HEK293 (cell line): ENCODE measurements at regions not wholly inside any gene's neighbourhood (a gene's known extent, or its start where the extent isn't known, plus 50 kb on each side); places are given as distances from the start of the nearest gene placed in this dataset.

Experiments
- CTCF ChIA-PET: fragments of 350-600 bp; formaldehyde crosslinking; extraction: SDS; loops from one replicate; lab custom pipeline; 2021; ENCODE audit warnings: antibody characterized with exemption; lab: Yijun Ruan, JAX
- POLR2A ChIA-PET: fragments of 300-600 bp; formaldehyde crosslinking; extraction: SDS; loops from one replicate; lab custom pipeline; 2020; ENCODE audit warnings: antibody characterized with exemption, inconsistent platforms; lab: Yijun Ruan, JAX
- H3K27ac ChIP-seq: fragments of 200-500 bp; sonication (Bioruptor generic); 2 replicates; pipeline ENCODE4 v1.5.1; 2014; ENCODE audit warnings: low read depth, low read length, control low read depth, inconsistent platforms; ENCODE audit errors: extremely low read depth
- H3K36me3 ChIP-seq, 2 experiments: fragments of 200-500 bp in 1 of 2; sonication (Bioruptor generic) in 1 of 2; 1 replicate in 1 of 2; 2 replicates in 1 of 2; pipeline ENCODE4 v1.5.1; 2014 to 2017; ENCODE audit warnings: inconsistent platforms in 2 of 2, low read length in 2 of 2; ENCODE audit not compliant: control insufficient read depth in 2 of 2, insufficient read depth in 1 of 2
- H3K4me1 ChIP-seq: fragments of 200-500 bp; sonication (Bioruptor generic); 2 replicates; pipeline ENCODE4 v1.5.1; 2014; ENCODE audit warnings: mild to moderate bottlenecking, low read length, inconsistent platforms; ENCODE audit not compliant: control insufficient read depth, insufficient read depth
- H3K4me3 ChIP-seq: 2 replicates; pipeline ENCODE4 v1.5.1; 2011; ENCODE audit warnings: low read depth, mild to moderate bottlenecking, control low read depth, low read length, moderate library complexity
- H3K9me3 ChIP-seq: fragments of 200-500 bp; sonication (Bioruptor generic); 2 replicates; pipeline ENCODE4 v1.5.1; 2014; ENCODE audit warnings: low read depth, low read length, inconsistent platforms; ENCODE audit not compliant: control insufficient read depth, insufficient read depth
- EGR2 ChIP-seq: fragments of 450-650 bp; formaldehyde crosslinking; IDR thresholded peaks from 2 replicates; pipeline ENCODE4 v1.5.1; 2016; ENCODE audit warnings: low read depth, missing biosample characterization, missing genetic modification characterization
- KLF10 ChIP-seq: fragments of 450-650 bp; IDR thresholded peaks from 2 replicates; pipeline ENCODE4 v1.5.1; 2018; ENCODE audit warnings: missing biosample characterization, mild to moderate bottlenecking, missing genetic modification characterization
- KLF9 ChIP-seq: fragments of 450-650 bp; formaldehyde crosslinking; IDR thresholded peaks from 2 replicates; pipeline ENCODE4 v1.5.1; 2016; ENCODE audit warnings: missing biosample characterization, missing genetic modification characterization, low read depth
- MEIS1 ChIP-seq: sonication (generic); formaldehyde crosslinking; IDR thresholded peaks from 2 replicates; pipeline ENCODE4 v1.8.1; 2022; ENCODE audit warnings: missing genetic modification reagents, mild to moderate bottlenecking, borderline replicate concordance
- SP3 ChIP-seq: fragments of 450-650 bp; formaldehyde crosslinking; IDR thresholded peaks from 2 replicates; pipeline ENCODE4 v1.5.1; 2016; ENCODE audit warnings: missing biosample characterization, missing genetic modification characterization
- ZBTB17 ChIP-seq: fragments of 450-650 bp; formaldehyde crosslinking; IDR thresholded peaks from 2 replicates; pipeline ENCODE4 v1.5.1; 2016; ENCODE audit warnings: missing biosample characterization, missing genetic modification characterization
- ZBTB21 ChIP-seq: fragments of 450-650 bp; formaldehyde crosslinking; IDR thresholded peaks from 2 replicates; pipeline ENCODE4 v1.5.1; 2017; ENCODE audit warnings: missing biosample characterization, missing genetic modification characterization
- ZNF112 ChIP-seq: fragments of 450-650 bp; formaldehyde crosslinking; IDR thresholded peaks from 2 replicates; pipeline ENCODE4 v1.5.0; 2017; ENCODE audit warnings: missing biosample characterization, missing genetic modification characterization
- ZNF114 ChIP-seq: fragments of 450-650 bp; formaldehyde crosslinking; IDR thresholded peaks from 2 replicates; pipeline ENCODE4 v1.5.0; 2017; ENCODE audit warnings: missing biosample characterization, missing genetic modification characterization
- ZNF23 ChIP-seq: fragments of 450-650 bp; formaldehyde crosslinking; IDR thresholded peaks from 2 replicates; pipeline ENCODE4 v1.5.1; 2016; ENCODE audit warnings: missing biosample characterization, missing genetic modification characterization, borderline replicate concordance
- ZNF266 ChIP-seq: fragments of 450-650 bp; formaldehyde crosslinking; IDR thresholded peaks from 2 replicates; pipeline ENCODE4 v1.5.1; 2016; ENCODE audit warnings: missing biosample characterization, missing genetic modification characterization, low read depth
- ZNF302 ChIP-seq: fragments of 450-650 bp; formaldehyde crosslinking; IDR thresholded peaks from 2 replicates; pipeline ENCODE4 v1.5.1; 2016; ENCODE audit warnings: missing biosample characterization, missing genetic modification characterization, low read depth
- ZNF311 ChIP-seq: fragments of 450-650 bp; formaldehyde crosslinking; IDR thresholded peaks from 2 replicates; pipeline ENCODE4 v1.5.1; 2017; ENCODE audit warnings: missing biosample characterization, missing genetic modification characterization, borderline replicate concordance
- ZNF341 ChIP-seq: fragments of 450-650 bp; formaldehyde crosslinking; IDR thresholded peaks from 2 replicates; pipeline ENCODE4; 2016; ENCODE audit warnings: low read depth, missing biosample characterization, missing genetic modification characterization
- ZNF433 ChIP-seq: fragments of 450-650 bp; formaldehyde crosslinking; IDR thresholded peaks from 2 replicates; pipeline ENCODE4 v1.5.1; 2016; ENCODE audit warnings: missing biosample characterization, missing genetic modification characterization, low read depth
- ZNF585B ChIP-seq: fragments of 450-650 bp; formaldehyde crosslinking; IDR thresholded peaks from 2 replicates; pipeline ENCODE4 v1.5.1; 2016; ENCODE audit warnings: missing biosample characterization, missing genetic modification characterization
- ZNF623 ChIP-seq: fragments of 450-650 bp; formaldehyde crosslinking; IDR thresholded peaks from 2 replicates; pipeline ENCODE4 v1.5.1; 2016; ENCODE audit warnings: missing biosample characterization, missing genetic modification characterization
- ZNF660 ChIP-seq: fragments of 450-650 bp; IDR thresholded peaks from 2 replicates; pipeline ENCODE4 v1.5.1; 2018; ENCODE audit warnings: missing biosample characterization, mild to moderate bottlenecking, missing genetic modification characterization
- ZSCAN23 ChIP-seq: fragments of 450-650 bp; formaldehyde crosslinking; IDR thresholded peaks from 2 replicates; pipeline ENCODE4 v1.5.1; 2016; ENCODE audit warnings: missing biosample characterization, missing genetic modification characterization
- TF ChIP-seq, protein P1 (sequence below): fragments of 450-650 bp; formaldehyde crosslinking; IDR thresholded peaks from 2 replicates; pipeline ENCODE4 v1.5.1; 2016; ENCODE audit warnings: missing biosample characterization, missing genetic modification characterization
- TF ChIP-seq, protein P2 (sequence below): fragments of 450-650 bp; formaldehyde crosslinking; IDR thresholded peaks from 2 replicates; pipeline ENCODE4 v1.5.1; 2016; ENCODE audit warnings: missing biosample characterization, missing genetic modification characterization, low read depth
- TF ChIP-seq, protein P3 (sequence below): fragments of 450-650 bp; formaldehyde crosslinking; IDR thresholded peaks from 2 replicates; pipeline ENCODE4 v1.5.1; 2016; ENCODE audit warnings: missing biosample characterization, missing genetic modification characterization
- TF ChIP-seq, protein P4 (sequence below): fragments of 450-650 bp; formaldehyde crosslinking; IDR thresholded peaks from 2 replicates; pipeline ENCODE4; 2016; ENCODE audit warnings: missing biosample characterization, missing genetic modification characterization
- TF ChIP-seq, protein P5 (sequence below): fragments of 450-650 bp; formaldehyde crosslinking; conservative IDR thresholded peaks from 2 replicates; pipeline ENCODE4 v1.5.1; 2016; ENCODE audit warnings: low read depth, missing biosample characterization, missing genetic modification characterization

DNA sequence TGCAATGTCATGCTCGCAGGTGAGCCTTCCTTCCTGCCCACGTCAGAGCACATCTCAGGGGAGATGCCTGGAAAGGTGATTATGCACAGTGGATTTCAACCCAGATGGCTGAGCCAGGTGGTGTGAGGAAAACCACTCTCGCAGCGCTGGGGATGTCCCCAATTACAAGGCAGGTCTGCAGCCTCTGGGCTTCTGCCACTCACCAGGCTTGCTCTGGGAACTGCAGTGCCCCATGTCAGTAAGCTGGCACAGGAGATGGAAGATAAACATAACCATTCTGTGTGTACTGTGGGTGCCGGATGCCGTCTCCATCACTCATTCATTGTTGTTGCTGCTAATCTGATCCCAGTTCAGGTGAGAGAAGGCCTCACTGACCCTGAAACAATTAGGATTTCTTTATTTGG lies 222.9 kb upstream of the PITRM1 start:
- CTCF ChIA-PET = interaction anchor here (1.1 kb wide), 1 partner anchor 155 kb away, joined by 4 read pairs; no protein-coding TSS in a partner anchor
- POLR2A ChIA-PET = interaction anchor here (0.9 kb wide), 1 partner anchor 101 kb away, joined by 3 read pairs; no protein-coding TSS in a partner anchor

DNA sequence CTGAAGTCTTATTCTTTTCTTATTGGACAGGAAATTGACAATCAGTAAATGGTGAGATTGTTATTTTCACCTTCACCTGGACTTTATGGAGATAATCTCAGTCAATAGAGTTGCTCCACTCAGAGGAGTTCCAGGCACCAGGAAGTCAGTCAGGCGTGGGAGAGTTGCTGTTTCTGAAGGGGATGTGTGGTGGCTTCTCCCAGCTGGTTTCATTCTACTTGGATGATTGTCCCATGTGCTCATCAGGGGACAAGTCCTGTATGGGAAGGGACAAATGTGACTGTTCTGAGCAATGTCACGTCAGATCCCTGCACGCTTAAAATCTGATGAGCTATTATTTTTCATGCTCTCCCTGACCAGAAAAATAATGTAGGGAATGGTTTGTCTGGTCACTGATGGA lies 222.5 kb upstream of the PITRM1 start:
- CTCF ChIA-PET = interaction anchor here (1.1 kb wide), 1 partner anchor 155 kb away, joined by 4 read pairs; no protein-coding TSS in a partner anchor
- Histone ChIP-seq H3K36me3 (no peaks in the 10 kb centered on the region), H3K27ac (no peak overlapping the region), H3K4me3 (no peak overlapping the region), H3K9me3 (no peaks in the 10 kb centered on the region), H3K4me1 (no peaks in the 10 kb centered on the region)
- POLR2A ChIA-PET = no interaction called here
- TF ChIP-seq ZNF114 (tag by site-specific recombination) (no peak), ZNF266 (tag by site-specific recombination) (no peak), ZBTB17 (tag by site-specific recombination) (no peak), MEIS1 (CRISPR knock-in tag) (no peak), ZNF311 (tag by site-specific recombination) (no peak), ZNF660 (tag by site-specific recombination) (no peak), SP3 (tag by site-specific recombination) (no peak), ZBTB21 (no peak), ZNF23 (tag by site-specific recombination) (no peak), KLF10 (tag by site-specific recombination) (no peak), ZNF623 (tag by site-specific recombination) (no peak), KLF9 (tag by site-specific recombination) (no peak), EGR2 (no peak), ZNF433 (no peak)
- TF ChIP-seq, protein P1, sequence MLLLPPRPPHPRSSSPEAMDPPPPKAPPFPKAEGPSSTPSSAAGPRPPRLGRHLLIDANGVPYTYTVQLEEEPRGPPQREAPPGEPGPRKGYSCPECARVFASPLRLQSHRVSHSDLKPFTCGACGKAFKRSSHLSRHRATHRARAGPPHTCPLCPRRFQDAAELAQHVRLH (tag by site-specific recombination) = no peak

More for the DNA sequence above, 222.9 kb upstream of the PITRM1 start:
- Histone ChIP-seq H3K9me3 (no peaks in the 10 kb centered on the region), H3K36me3 (no peaks in the 10 kb centered on the region), H3K27ac (no peak overlapping the region), H3K4me3 (no peak overlapping the region), H3K4me1 (no peaks in the 10 kb centered on the region)
- no peak for TF ChIP-seq ZBTB17 (tag by site-specific recombination)
- TF ChIP-seq, protein P2, sequence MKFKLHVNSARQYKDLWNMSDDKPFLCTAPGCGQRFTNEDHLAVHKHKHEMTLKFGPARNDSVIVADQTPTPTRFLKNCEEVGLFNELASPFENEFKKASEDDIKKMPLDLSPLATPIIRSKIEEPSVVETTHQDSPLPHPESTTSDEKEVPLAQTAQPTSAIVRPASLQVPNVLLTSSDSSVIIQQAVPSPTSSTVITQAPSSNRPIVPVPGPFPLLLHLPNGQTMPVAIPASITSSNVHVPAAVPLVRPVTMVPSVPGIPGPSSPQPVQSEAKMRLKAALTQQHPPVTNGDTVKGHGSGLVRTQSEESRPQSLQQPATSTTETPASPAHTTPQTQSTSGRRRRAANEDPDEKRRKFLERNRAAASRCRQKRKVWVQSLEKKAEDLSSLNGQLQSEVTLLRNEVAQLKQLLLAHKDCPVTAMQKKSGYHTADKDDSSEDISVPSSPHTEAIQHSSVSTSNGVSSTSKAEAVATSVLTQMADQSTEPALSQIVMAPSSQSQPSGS = no peak

DNA sequence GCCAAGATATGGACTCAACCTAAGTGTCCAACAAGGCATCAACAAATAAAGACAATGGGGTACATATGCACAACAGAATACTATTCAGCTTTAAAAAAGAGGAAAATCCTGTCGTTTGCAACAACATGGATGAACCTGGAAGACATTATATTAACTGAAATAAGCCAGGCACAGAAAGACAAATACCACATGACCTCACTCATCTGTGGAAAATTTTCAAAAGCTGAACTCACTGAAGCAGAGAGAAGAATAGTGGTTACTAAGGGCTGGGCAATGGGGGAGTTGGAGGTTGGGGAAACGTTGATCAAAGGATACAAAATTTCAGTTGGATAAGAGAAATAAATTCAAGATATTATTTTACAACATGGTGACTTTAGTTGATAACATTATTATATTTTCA lies 221.4 kb upstream of the PITRM1 start:
- H3K4me1 ChIP-seq = no peaks in the 10 kb centered on the region
- H3K9me3 ChIP-seq = no peaks in the 10 kb centered on the region
- ChIA-PET POLR2A (no interaction called here), CTCF (no interaction called here)
- no peak overlapping the region for H3K27ac ChIP-seq
- no peaks in the 10 kb centered on the region for H3K36me3 ChIP-seq
- no peak overlapping the region for H3K4me3 ChIP-seq
- no peak for TF ChIP-seq ZNF341 (tag by site-specific recombination)
- TF ChIP-seq ZSCAN23 = no peak
- no peak for TF ChIP-seq ZNF302
- TF ChIP-seq, protein P3, sequence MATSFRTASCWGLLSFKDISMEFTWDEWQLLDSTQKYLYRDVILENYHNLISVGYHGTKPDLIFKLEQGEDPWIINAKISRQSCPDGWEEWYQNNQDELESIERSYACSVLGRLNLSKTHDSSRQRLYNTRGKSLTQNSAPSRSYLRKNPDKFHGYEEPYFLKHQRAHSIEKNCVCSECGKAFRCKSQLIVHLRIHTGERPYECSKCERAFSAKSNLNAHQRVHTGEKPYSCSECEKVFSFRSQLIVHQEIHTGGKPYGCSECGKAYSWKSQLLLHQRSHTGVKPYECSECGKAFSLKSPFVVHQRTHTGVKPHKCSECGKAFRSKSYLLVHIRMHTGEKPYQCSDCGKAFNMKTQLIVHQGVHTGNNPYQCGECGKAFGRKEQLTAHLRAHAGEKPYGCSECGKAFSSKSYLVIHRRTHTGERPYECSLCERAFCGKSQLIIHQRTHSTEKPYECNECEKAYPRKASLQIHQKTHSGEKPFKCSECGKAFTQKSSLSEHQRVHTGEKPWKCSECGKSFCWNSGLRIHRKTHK = no peak
- TF ChIP-seq ZNF112 = no peak
- TF ChIP-seq ZNF585B = no peak
- TF ChIP-seq, protein P4, sequence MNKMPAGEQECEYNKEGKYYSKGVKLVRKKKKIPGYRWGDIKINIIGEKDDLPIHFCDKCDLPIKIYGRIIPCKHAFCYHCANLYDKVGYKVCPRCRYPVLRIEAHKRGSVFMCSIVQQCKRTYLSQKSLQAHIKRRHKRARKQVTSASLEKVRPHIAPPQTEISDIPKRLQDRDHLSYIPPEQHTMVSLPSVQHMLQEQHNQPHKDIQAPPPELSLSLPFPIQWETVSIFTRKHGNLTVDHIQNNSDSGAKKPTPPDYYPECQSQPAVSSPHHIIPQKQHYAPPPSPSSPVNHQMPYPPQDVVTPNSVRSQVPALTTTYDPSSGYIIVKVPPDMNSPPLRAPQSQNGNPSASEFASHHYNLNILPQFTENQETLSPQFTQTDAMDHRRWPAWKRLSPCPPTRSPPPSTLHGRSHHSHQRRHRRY = no peak
- TF ChIP-seq, protein P5, sequence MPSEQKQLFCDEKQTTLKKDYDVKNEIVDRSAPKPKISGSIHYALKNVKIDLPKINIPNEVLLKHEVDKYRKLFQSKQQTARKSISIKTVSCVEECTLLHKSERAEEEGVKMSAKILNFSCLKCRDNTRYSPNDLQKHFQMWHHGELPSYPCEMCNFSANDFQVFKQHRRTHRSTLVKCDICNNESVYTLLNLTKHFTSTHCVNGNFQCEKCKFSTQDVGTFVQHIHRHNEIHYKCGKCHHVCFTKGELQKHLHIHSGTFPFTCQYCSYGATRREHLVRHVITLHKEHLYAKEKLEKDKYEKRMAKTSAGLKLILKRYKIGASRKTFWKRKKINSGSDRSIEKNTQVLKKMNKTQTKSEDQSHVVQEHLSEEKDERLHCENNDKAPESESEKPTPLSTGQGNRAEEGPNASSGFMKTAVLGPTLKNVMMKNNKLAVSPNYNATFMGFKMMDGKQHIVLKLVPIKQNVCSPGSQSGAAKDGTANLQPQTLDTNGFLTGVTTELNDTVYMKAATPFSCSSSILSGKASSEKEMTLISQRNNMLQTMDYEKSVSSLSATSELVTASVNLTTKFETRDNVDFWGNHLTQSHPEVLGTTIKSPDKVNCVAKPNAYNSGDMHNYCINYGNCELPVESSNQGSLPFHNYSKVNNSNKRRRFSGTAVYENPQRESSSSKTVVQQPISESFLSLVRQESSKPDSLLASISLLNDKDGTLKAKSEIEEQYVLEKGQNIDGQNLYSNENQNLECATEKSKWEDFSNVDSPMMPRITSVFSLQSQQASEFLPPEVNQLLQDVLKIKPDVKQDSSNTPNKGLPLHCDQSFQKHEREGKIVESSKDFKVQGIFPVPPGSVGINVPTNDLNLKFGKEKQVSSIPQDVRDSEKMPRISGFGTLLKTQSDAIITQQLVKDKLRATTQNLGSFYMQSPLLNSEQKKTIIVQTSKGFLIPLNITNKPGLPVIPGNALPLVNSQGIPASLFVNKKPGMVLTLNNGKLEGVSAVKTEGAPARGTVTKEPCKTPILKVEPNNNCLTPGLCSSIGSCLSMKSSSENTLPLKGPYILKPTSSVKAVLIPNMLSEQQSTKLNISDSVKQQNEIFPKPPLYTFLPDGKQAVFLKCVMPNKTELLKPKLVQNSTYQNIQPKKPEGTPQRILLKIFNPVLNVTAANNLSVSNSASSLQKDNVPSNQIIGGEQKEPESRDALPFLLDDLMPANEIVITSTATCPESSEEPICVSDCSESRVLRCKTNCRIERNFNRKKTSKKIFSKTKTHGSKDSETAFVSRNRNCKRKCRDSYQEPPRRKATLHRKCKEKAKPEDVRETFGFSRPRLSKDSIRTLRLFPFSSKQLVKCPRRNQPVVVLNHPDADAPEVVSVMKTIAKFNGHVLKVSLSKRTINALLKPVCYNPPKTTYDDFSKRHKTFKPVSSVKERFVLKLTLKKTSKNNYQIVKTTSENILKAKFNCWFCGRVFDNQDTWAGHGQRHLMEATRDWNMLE = no peak
